ENCODE measurements at regions not wholly inside any gene's neighbourhood (a gene's known extent, or its start where the extent isn't known, plus 50 kb on each side); places are given as distances from the start of the nearest gene placed in this dataset.

GRCh38 chr12:67446716-67447115 is 177.6 kb downstream of the CAND1 start:
- H3K27ac ChIP-seq (ENCODE audit: low read depth, low read length): no peak overlapping the region
- no peak overlapping the region for H3K14ac ChIP-seq (ENCODE audit: low read length)
- H2BK12ac ChIP-seq (ENCODE audit: low read length): no peak overlapping the region
- H3K27me3 ChIP-seq (ENCODE audit: insufficient read depth, low read length): no peaks in the 10 kb centered on the region
- H4K12ac ChIP-seq (ENCODE audit: low read depth, low read length): no peak overlapping the region
- no peak overlapping the region for H3K4me2 ChIP-seq (ENCODE audit: low read length)
- no peak overlapping the region for H2AK5ac ChIP-seq (ENCODE audit: low read length)
- H3K9ac ChIP-seq (ENCODE audit: low read length): no peak overlapping the region
- no peak overlapping the region for H3K23ac ChIP-seq (ENCODE audit: low read length)
- no peak overlapping the region for H3K18ac ChIP-seq (ENCODE audit: low read length)
- H3K79me1 ChIP-seq (ENCODE audit: low read length): peaks cover 3% of the 10 kb centered on the region
- WGBS (ENCODE audit: extremely low coverage, insufficient coverage, insufficient read length): no CpG with 5 or more reads among the region's 5 CpGs
- H3K4me1 ChIP-seq (ENCODE audit: control insufficient read depth in 1 of 2, insufficient read depth in 2 of 2, low read length in 2 of 2): peaks cover 3 to 11% of the 10 kb centered on the region in 2 experiments
- H2AFZ ChIP-seq (ENCODE audit: insufficient read depth, low read length, poor library complexity): no peak overlapping the region
- H3K4ac ChIP-seq (ENCODE audit: low read depth, low read length): no peak overlapping the region
- H2BK120ac ChIP-seq (ENCODE audit: insufficient read depth, low read length, poor library complexity): no peak overlapping the region
- H4K8ac ChIP-seq (ENCODE audit: low read depth, low read length): no peak overlapping the region
- H3K36me3 ChIP-seq (ENCODE audit: control insufficient read depth in 1 of 2, insufficient read depth in 2 of 2, low read length in 2 of 2): no peaks in the 10 kb centered on the region
- no peak overlapping the region for H2BK5ac ChIP-seq (ENCODE audit: low read depth, low read length, poor library complexity)
- no peaks in the 10 kb centered on the region for H3K79me2 ChIP-seq (ENCODE audit: control insufficient read depth, insufficient read depth, low read length, poor library complexity)
- DNase-seq: no peak
- no peak overlapping the region for H4K91ac ChIP-seq (ENCODE audit: low read depth, low read length)
- H3K4me3 ChIP-seq (ENCODE audit: low read depth, low read length): no peak overlapping the region
- no peaks in the 10 kb centered on the region for H3K9me3 ChIP-seq (ENCODE audit: insufficient read depth, low read depth, low read length)

DNA sequence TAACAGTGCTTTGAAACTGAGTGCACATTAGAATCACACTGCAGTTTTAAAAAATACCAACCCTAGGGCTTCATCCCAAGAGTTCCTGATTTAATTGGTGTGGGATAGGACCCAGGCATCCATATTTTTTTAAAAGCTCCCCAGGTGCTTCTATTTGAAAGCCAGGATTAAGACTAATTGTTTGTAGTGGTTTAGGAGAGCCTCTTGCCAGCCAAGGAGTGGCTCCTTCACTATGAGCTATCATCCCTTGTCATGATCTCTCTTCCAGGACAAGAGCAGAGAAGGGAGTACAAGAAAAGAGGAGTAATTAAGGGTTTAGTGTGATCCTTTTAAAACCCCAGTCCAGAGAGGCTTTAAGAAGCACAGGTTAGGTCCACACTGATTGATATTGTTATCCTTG is 178.0 kb downstream of the CAND1 start:
- H3K4me3 ChIP-seq (ENCODE audit: low read depth, low read length): no peak overlapping the region
- DNase-seq: no peak
- no peak overlapping the region for H3K4me2 ChIP-seq (ENCODE audit: low read length)
- no peak overlapping the region for H3K4ac ChIP-seq (ENCODE audit: low read depth, low read length)
- H3K79me1 ChIP-seq (ENCODE audit: low read length): peaks cover 3% of the 10 kb centered on the region
- no peak overlapping the region for H4K8ac ChIP-seq (ENCODE audit: low read depth, low read length)
- H2BK120ac ChIP-seq (ENCODE audit: insufficient read depth, low read length, poor library complexity): no peak overlapping the region
- H3K27me3 ChIP-seq (ENCODE audit: insufficient read depth, low read length): no peaks in the 10 kb centered on the region
- no peak overlapping the region for H2AFZ ChIP-seq (ENCODE audit: insufficient read depth, low read length, poor library complexity)
- no peak overlapping the region for H3K18ac ChIP-seq (ENCODE audit: low read length)
- H3K9ac ChIP-seq (ENCODE audit: low read length): no peak overlapping the region
- H3K36me3 ChIP-seq (ENCODE audit: control insufficient read depth in 1 of 2, insufficient read depth in 2 of 2, low read length in 2 of 2): no peaks in the 10 kb centered on the region
- H3K4me1 ChIP-seq (ENCODE audit: control insufficient read depth in 1 of 2, insufficient read depth in 2 of 2, low read length in 2 of 2): peaks cover 3 to 11% of the 10 kb centered on the region in 2 experiments
- no peak overlapping the region for H3K23ac ChIP-seq (ENCODE audit: low read length)
- no peaks in the 10 kb centered on the region for H3K9me3 ChIP-seq (ENCODE audit: insufficient read depth, low read depth, low read length)
- H2BK5ac ChIP-seq (ENCODE audit: low read depth, low read length, poor library complexity): no peak overlapping the region
- no peak overlapping the region for H4K91ac ChIP-seq (ENCODE audit: low read depth, low read length)
- H2BK12ac ChIP-seq (ENCODE audit: low read length): no peak overlapping the region
- H4K12ac ChIP-seq (ENCODE audit: low read depth, low read length): no peak overlapping the region
- H2AK5ac ChIP-seq (ENCODE audit: low read length): no peak overlapping the region
- no peaks in the 10 kb centered on the region for H3K79me2 ChIP-seq (ENCODE audit: control insufficient read depth, insufficient read depth, low read length, poor library complexity)
- no peak overlapping the region for H3K27ac ChIP-seq (ENCODE audit: low read depth, low read length)
- H3K14ac ChIP-seq (ENCODE audit: low read length): no peak overlapping the region

DNA sequence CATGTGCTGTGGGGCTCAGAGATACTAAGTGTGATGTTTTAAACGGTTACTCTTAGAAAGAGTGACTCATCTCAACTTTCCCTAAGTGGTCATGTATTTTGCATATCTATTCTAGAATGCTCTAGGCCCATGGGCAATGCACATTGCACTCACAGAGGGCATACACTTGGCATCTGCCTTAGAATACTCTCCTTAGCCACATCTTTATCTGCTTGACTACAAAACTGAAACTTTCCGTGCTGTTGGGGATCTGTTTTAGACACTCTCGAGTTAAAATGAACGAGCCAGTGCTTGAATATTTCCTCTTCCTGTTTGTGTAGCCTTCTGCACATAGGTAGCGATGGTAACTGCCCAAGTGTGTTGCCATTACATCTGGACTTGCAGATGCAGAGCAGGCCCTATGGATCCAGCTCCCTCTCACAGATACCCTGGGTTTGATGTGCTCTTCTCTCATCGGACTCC is 180.5 kb downstream of the CAND1 start:
- no peak overlapping the region for H4K12ac ChIP-seq (ENCODE audit: low read depth, low read length)
- WGBS (ENCODE audit: extremely low coverage, insufficient coverage, insufficient read length): no CpG with 5 or more reads among the region's 6 CpGs
- H2BK5ac ChIP-seq (ENCODE audit: low read depth, low read length, poor library complexity): peak overlapping the region; percentile 54
- peak overlapping the region; percentile 49 for H2BK120ac ChIP-seq (ENCODE audit: insufficient read depth, low read length, poor library complexity)
- no peak overlapping the region for H3K23ac ChIP-seq (ENCODE audit: low read length)
- H3K27me3 ChIP-seq (ENCODE audit: insufficient read depth, low read length): no peaks in the 10 kb centered on the region
- no peak overlapping the region for H2AFZ ChIP-seq (ENCODE audit: insufficient read depth, low read length, poor library complexity)
- no peak overlapping the region for H3K14ac ChIP-seq (ENCODE audit: low read length)
- H3K4ac ChIP-seq (ENCODE audit: low read depth, low read length): no peak overlapping the region
- no peak for DNase-seq
- H3K9ac ChIP-seq (ENCODE audit: low read length): no peak overlapping the region
- H2BK12ac ChIP-seq (ENCODE audit: low read length): peak overlapping the region; percentile 74
- peaks cover 3% of the 10 kb centered on the region for H3K79me1 ChIP-seq (ENCODE audit: low read length)
- no peaks in the 10 kb centered on the region for H3K79me2 ChIP-seq (ENCODE audit: control insufficient read depth, insufficient read depth, low read length, poor library complexity)
- H4K8ac ChIP-seq (ENCODE audit: low read depth, low read length): no peak overlapping the region
- H3K9me3 ChIP-seq (ENCODE audit: insufficient read depth, low read depth, low read length): no peaks in the 10 kb centered on the region
- no peaks in the 10 kb centered on the region for H3K36me3 ChIP-seq (ENCODE audit: control insufficient read depth in 1 of 2, insufficient read depth in 2 of 2, low read length in 2 of 2)
- peak overlapping the region; percentile 50 for H2AK5ac ChIP-seq (ENCODE audit: low read length)
- no peak overlapping the region for H3K4me3 ChIP-seq (ENCODE audit: low read depth, low read length)
- H3K27ac ChIP-seq (ENCODE audit: low read depth, low read length): no peak overlapping the region
- peak overlapping the region; percentile 47 for H4K91ac ChIP-seq (ENCODE audit: low read depth, low read length)
- H3K18ac ChIP-seq (ENCODE audit: low read length): no peak overlapping the region
- H3K4me2 ChIP-seq (ENCODE audit: low read length): no peak overlapping the region
- H3K4me1 ChIP-seq (ENCODE audit: control insufficient read depth in 1 of 2, insufficient read depth in 2 of 2, low read length in 2 of 2): peaks cover 3 to 8% of the 10 kb centered on the region in 2 experiments

DNA sequence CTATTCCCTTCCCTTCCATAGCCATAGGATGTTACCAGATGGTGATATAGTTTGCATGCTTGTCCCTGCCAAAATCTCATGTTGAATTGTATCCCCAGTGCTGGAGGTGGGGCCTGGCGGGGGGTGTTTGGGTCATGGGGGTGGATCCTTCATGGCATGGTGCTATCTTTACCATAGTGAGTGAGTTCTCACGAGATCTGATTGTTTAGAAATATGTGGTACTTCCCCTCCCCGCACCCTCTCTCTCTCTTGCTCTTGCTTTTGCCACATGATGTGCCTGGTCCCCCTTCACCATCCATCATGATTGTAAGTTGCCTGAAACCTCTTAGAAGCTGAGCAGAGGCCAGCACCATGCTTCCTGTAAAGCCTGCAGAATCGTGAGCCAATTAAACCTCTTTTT is 181.3 kb downstream of the CAND1 start:
- H4K12ac ChIP-seq (ENCODE audit: low read depth, low read length): no peak overlapping the region
- H3K27ac ChIP-seq (ENCODE audit: low read depth, low read length): no peak overlapping the region
- H3K9me3 ChIP-seq (ENCODE audit: insufficient read depth, low read depth, low read length): no peaks in the 10 kb centered on the region
- H3K4me1 ChIP-seq (ENCODE audit: control insufficient read depth in 1 of 2, insufficient read depth in 2 of 2, low read length in 2 of 2): peaks cover 3 to 8% of the 10 kb centered on the region in 2 experiments
- no peak overlapping the region for H4K8ac ChIP-seq (ENCODE audit: low read depth, low read length)
- H2BK120ac ChIP-seq (ENCODE audit: insufficient read depth, low read length, poor library complexity): no peak overlapping the region
- H2BK5ac ChIP-seq (ENCODE audit: low read depth, low read length, poor library complexity): no peak overlapping the region
- no peak overlapping the region for H3K14ac ChIP-seq (ENCODE audit: low read length)
- no peak overlapping the region for H2AK5ac ChIP-seq (ENCODE audit: low read length)
- H3K4me2 ChIP-seq (ENCODE audit: low read length): no peak overlapping the region
- no peak overlapping the region for H3K9ac ChIP-seq (ENCODE audit: low read length)
- no CpG with 5 or more reads among the region's 4 CpGs for WGBS (ENCODE audit: extremely low coverage, insufficient coverage, insufficient read length)
- H3K4ac ChIP-seq (ENCODE audit: low read depth, low read length): no peak overlapping the region
- no peaks in the 10 kb centered on the region for H3K79me2 ChIP-seq (ENCODE audit: control insufficient read depth, insufficient read depth, low read length, poor library complexity)
- no peaks in the 10 kb centered on the region for H3K27me3 ChIP-seq (ENCODE audit: insufficient read depth, low read length)
- H2AFZ ChIP-seq (ENCODE audit: insufficient read depth, low read length, poor library complexity): no peak overlapping the region
- no peak for DNase-seq
- H3K36me3 ChIP-seq (ENCODE audit: control insufficient read depth in 1 of 2, insufficient read depth in 2 of 2, low read length in 2 of 2): no peaks in the 10 kb centered on the region
- H3K18ac ChIP-seq (ENCODE audit: low read length): no peak overlapping the region
- peaks cover 3% of the 10 kb centered on the region for H3K79me1 ChIP-seq (ENCODE audit: low read length)
- H3K4me3 ChIP-seq (ENCODE audit: low read depth, low read length): no peak overlapping the region
- no peak overlapping the region for H3K23ac ChIP-seq (ENCODE audit: low read length)
- H2BK12ac ChIP-seq (ENCODE audit: low read length): no peak overlapping the region
- no peak overlapping the region for H4K91ac ChIP-seq (ENCODE audit: low read depth, low read length)
